GM18502 (cell line): ENCODE measurements at regions not wholly inside any gene's neighbourhood (a gene's known extent, or its start where the extent isn't known, plus 50 kb on each side); places are given as distances from the start of the nearest gene placed in this dataset.

Source experiments
- ATAC-seq: cut with Tn5 transposase; IDR thresholded peaks from one replicate; pipeline ENCODE4 v1.9.1; 2021; ENCODE audit warnings: mild to moderate bottlenecking; ENCODE audit not compliant: unreplicated experiment, poor library complexity

DNA sequence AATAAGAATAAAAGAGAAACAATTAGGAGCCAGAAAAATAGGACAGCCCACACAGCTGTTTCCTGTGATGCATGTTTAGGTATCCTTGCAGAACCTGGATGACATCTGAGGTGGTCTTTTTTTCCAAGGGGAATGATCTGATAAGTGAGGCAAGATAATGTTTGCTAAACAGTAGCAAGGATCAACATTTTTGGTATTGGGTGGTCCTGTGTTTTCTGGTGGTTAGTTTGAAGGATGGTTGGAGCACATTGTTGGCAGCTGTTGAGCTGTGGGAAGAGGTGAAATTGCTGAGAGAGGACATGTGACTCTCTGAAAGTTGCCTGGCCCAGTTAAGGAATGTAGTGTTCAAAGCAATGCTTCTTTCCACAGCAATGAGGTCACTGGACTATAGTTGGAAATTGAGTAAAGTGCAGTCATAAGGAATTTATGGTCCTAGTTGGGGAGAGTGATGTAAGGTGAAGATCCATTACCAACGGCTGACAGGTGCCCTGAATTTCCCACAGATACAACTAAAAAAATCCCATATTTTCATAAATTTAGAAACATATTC is 270.2 kb upstream of the IMPG1 start:
- no peak for ATAC-seq

DNA sequence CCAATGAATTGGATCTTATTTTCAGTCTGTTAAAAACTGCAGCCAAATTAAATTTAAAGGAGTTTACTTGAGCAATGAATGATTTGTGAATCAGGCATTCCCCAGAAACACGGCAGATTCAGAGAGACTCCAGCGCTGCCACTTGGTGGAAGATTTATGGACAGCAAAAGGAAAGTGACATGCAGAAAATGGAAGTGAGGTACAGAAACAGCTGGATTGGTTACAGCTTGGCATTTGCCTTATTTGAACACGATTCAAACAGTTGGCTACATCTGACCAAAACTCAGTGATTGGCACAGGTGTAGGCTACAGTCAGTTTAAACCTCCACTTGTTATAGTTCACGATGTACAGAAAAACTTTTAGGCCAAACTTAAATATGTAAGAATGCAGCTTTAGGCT is 257.6 kb upstream of the IMPG1 start:
- no peak for ATAC-seq

DNA sequence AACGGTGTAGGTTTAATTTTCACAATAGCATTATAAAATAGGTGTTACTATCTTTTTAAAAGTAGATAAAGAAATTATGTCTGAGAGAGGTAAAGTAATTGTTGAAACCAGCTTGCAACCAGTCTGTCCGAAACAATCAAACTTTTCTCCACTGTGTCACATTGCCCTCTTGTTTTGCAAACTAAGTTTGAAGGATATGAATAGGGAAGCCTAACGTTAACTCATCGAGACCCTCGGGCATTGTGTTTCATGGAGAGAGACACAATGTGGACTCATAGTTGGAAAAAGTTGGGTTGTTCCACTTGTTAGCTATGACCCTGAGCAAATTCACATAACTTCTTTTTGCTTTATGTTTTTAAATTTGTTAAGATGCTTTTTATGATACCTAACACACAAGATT is 254.4 kb upstream of the IMPG1 start:
- ATAC-seq = no peak
